SK-N-SH (cell line): ENCODE measurements at regions not wholly inside any gene's neighbourhood (a gene's known extent, or its start where the extent isn't known, plus 50 kb on each side); places are given as distances from the start of the nearest gene placed in this dataset.

Experiments used
- CTCF ChIA-PET: fragments of 300-600, 350-600 bp; formaldehyde crosslinking; extraction: SDS; loops from one replicate; lab custom pipeline; 2021; lab: Yijun Ruan, JAX
- POLR2A ChIA-PET: fragments of 350-600 bp; sonication (Branson Sonifier 250); formaldehyde crosslinking; extraction: SDS; loops from one replicate; lab custom pipeline; 2020; ENCODE audit warnings: antibody characterized with exemption, inconsistent platforms; lab: Yijun Ruan, JAX
- DNase-seq: peaks from one replicate; pipeline ENCODE4 v3.0.0; 2012
- H2AFZ ChIP-seq: fragments of 200-600 bp; sonication (generic); 2 replicates; pipeline ENCODE4 v1.8.1; 2016; ENCODE audit warnings: antibody characterized with exemption, mild to moderate bottlenecking, low read depth
- H3F3A ChIP-seq: fragments of 200-600 bp; sonication (generic); replicated peaks from 2 replicates; pipeline ENCODE3; 2016; ENCODE audit warnings: antibody characterized with exemption, mild to moderate bottlenecking; ENCODE audit not compliant: insufficient read depth
- H3K27ac ChIP-seq, 2 experiments: fragments of 200-500 bp in 1 of 2; fragments of 200-600 bp in 1 of 2; sonication (Bioruptor generic) in 1 of 2; sonication (generic), shearing (Covaris generic) in 1 of 2; 2 replicates each; pipeline versions ENCODE4 v1.5.1 to v1.6.1; 2014 to 2016; ENCODE audit warnings: low read depth in 2 of 2, inconsistent platforms in 1 of 2, low read length in 1 of 2, mild to moderate bottlenecking in 1 of 2, mixed read lengths in 1 of 2
- H3K27me3 ChIP-seq: fragments of 200-600 bp; sonication (generic), shearing (Covaris generic); 2 replicates; pipeline ENCODE4 v1.6.1; 2016; ENCODE audit warnings: mixed run types; ENCODE audit not compliant: insufficient read depth
- H3K36me3 ChIP-seq, 2 experiments: fragments of 200-500 bp in 1 of 2; fragments of 200-600 bp in 1 of 2; sonication (Bioruptor generic) in 1 of 2; sonication (generic) in 1 of 2; replicated peaks in 1 of 2; 2 replicates each; pipeline versions ENCODE3 to v1.5.1; 2014 to 2016; ENCODE audit warnings: low read length in 1 of 2, mild to moderate bottlenecking in 1 of 2; ENCODE audit not compliant: insufficient read depth in 2 of 2, control insufficient read depth in 1 of 2
- H3K4me1 ChIP-seq, 2 experiments: fragments of 200-500 bp in 1 of 2; fragments of 200-600 bp in 1 of 2; sonication (Bioruptor generic) in 1 of 2; sonication (generic), shearing (Covaris generic) in 1 of 2; 2 replicates each; pipeline versions ENCODE4 v1.5.1 to v1.6.1; 2014 to 2016; ENCODE audit warnings: low read depth in 1 of 2, low read length in 1 of 2, mixed run types in 1 of 2; ENCODE audit not compliant: insufficient read depth in 2 of 2, control insufficient read depth in 1 of 2
- H3K4me2 ChIP-seq: fragments of 200-600 bp; sonication (generic), shearing (Covaris generic); 2 replicates; pipeline ENCODE4 v1.6.1; 2017; ENCODE audit warnings: mixed run types
- H3K4me3 ChIP-seq, 2 experiments: fragments of 200-500 bp in 1 of 2; fragments of 200-600 bp in 1 of 2; sonication (Bioruptor generic) in 1 of 2; sonication (generic), shearing (Covaris generic) in 1 of 2; 2 replicates each; pipeline versions ENCODE4 v1.5.1 to v1.8.1; 2014 to 2016; ENCODE audit warnings: low read depth in 2 of 2, inconsistent platforms in 1 of 2, low read length in 1 of 2, mild to moderate bottlenecking in 1 of 2, mixed read lengths in 1 of 2, moderate library complexity in 1 of 2
- H3K79me2 ChIP-seq: fragments of 200-600 bp; sonication (generic); 2 replicates; pipeline ENCODE4 v1.8.1; 2017; ENCODE audit warnings: mild to moderate bottlenecking; ENCODE audit not compliant: insufficient read depth
- H3K9ac ChIP-seq: fragments of 200-600 bp; sonication (generic); 2 replicates; pipeline ENCODE4 v1.6.1; 2017; ENCODE audit warnings: mixed run types
- H3K9me2 ChIP-seq: fragments of 200-600 bp; sonication (generic); 2 replicates; pipeline ENCODE4 v1.6.1; 2017; ENCODE audit warnings: mixed run types
- H3K9me3 ChIP-seq: fragments of 200-600 bp; sonication (generic); 2 replicates; pipeline ENCODE4 v1.6.1; 2017; ENCODE audit warnings: mixed run types, mild to moderate bottlenecking, moderate library complexity
- H4K20me1 ChIP-seq: fragments of 200-600 bp; sonication (generic); 2 replicates; pipeline ENCODE4 v1.6.1; 2017; ENCODE audit warnings: mild to moderate bottlenecking, mixed run types; ENCODE audit not compliant: insufficient read depth
- MEF2A ChIP-seq: IDR thresholded peaks from 2 replicates; pipeline ENCODE4 v1.4.0; 2012; ENCODE audit warnings: low read depth, borderline replicate concordance
- RXRA ChIP-seq: IDR thresholded peaks from 2 replicates; pipeline ENCODE4 v1.4.0; 2012; ENCODE audit warnings: low read depth, mild to moderate bottlenecking, borderline replicate concordance
- SMC3 ChIP-seq: IDR thresholded peaks from 2 replicates; pipeline ENCODE4 v1.6.1; 2012; ENCODE audit warnings: low read depth, low read length, improper control_type of control experiment
- TAF1 ChIP-seq: IDR thresholded peaks from 2 replicates; pipeline ENCODE4 v1.6.1; 2012; ENCODE audit warnings: low read depth, mild to moderate bottlenecking, low read length, moderate library complexity, borderline replicate concordance
- USF2 ChIP-seq: fragments of 150-350 bp; IDR thresholded peaks from 2 replicates; pipeline ENCODE4 v1.6.1; 2017; ENCODE audit warnings: antibody characterized with exemption, low read length, low read depth, borderline replicate concordance
- WGBS: methylation state at CpG from one replicate; pipeline ENCODE4 v1.1.6; 2017; ENCODE audit warnings: low lambda C conversion rate; 5-methylcytosine and 5-hydroxymethylcytosine counted together
- TF ChIP-seq, protein P1 (sequence below): fragments of 150-350 bp; IDR thresholded peaks from 2 replicates; pipeline ENCODE4 v1.6.1; 2016; ENCODE audit warnings: mild to moderate bottlenecking, low read depth, low read length

DNA sequence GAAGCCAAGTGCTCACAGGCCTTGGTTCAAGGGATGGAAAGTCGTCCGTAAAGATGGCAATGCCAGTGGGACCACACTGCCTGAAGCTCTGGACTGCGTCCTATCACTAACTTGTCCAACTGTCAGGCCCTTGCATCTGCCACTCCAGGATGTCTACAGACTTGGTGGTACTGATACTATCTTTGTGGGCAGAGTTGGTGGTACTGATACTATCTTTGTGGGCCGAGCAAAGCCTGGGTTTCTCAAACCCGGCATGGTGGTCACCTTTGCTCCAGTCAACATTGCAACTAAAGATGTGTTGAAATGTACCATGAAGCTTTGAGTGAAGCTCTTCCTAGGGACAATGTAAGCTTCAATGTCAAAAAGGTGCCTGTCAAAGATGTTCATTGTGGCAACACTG lies 128.4 kb upstream of the SEL1L start:
- Histone ChIP-seq H3K36me3 (no peaks in the 10 kb centered on the region), H3K27me3 (no peaks in the 10 kb centered on the region), H4K20me1 (no peaks in the 10 kb centered on the region), H3K4me1 (no peaks in the 10 kb centered on the region), H3K4me2 (no peak overlapping the region), H3K27ac (no peak overlapping the region), H3K9me3 (no peaks in the 10 kb centered on the region), H3K9me2 (no peaks in the 10 kb centered on the region), H3K4me3 (no peak overlapping the region), H3K79me2 (no peaks in the 10 kb centered on the region), H3K9ac (no peak overlapping the region), H3F3A (no peaks in the 10 kb centered on the region), H2AFZ (no peak overlapping the region)
- no peak for TF ChIP-seq USF2
- TF ChIP-seq TAF1, result no peak
- POLR2A ChIA-PET, result interaction anchor here (0.6 kb wide), 1 partner anchor 1431 kb away, joined by 3 read pairs; no protein-coding TSS in a partner anchor
- WGBS, result 0% methylated on average over 5 of the region's 5 CpGs
- DNase-seq, result no peak
- CTCF ChIA-PET, result interaction anchor here (1.1 kb wide), 1 partner anchor 7 kb away, joined by 3 read pairs; no protein-coding TSS in a partner anchor

DNA sequence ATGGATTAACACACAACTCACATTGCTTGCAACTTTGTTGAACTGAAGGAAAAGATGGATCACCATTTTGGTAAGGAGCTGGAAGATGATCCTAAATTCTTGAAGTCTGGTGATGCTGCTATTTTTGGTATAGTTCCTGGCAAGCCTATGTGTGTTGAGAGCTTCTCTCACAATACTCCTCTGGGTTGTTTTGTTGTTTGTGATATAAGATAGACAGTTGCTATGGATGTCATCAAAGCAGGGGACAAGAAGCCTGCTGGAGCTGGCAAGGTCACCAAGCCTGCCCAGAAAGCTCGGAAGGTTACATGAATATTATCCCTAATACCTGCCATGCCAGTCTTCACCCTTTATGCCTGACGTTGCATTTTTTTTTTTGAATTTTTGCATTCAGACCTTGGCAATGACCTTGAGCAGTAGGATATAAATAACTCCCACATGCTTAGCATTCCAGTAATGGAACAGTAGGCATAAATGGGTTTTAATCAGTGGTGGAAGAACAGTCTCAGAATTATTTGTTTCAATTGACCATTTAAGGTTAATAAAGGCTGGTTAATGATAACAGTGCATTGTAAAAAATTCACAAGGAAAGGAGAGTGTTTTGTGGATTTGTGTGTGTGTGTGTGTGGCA lies 129.0 kb upstream of the SEL1L start:
- ChIA-PET POLR2A (no interaction called here), CTCF (no interaction called here)
- Histone ChIP-seq H3K36me3 (no peaks in the 10 kb centered on the region), H3K79me2 (no peaks in the 10 kb centered on the region), H3K27ac (no peak overlapping the region), H3F3A (no peaks in the 10 kb centered on the region), H3K4me2 (no peak overlapping the region), H3K4me3 (no peak overlapping the region), H2AFZ (no peak overlapping the region), H3K27me3 (no peaks in the 10 kb centered on the region), H4K20me1 (no peaks in the 10 kb centered on the region), H3K4me1 (no peaks in the 10 kb centered on the region), H3K9me2 (no peaks in the 10 kb centered on the region), H3K9ac (no peak overlapping the region), H3K9me3 (no peaks in the 10 kb centered on the region)
- TF ChIP-seq TAF1 (no peak), SMC3 (no peak), USF2 (no peak), MEF2A (no peak), RXRA (no peak)
- TF ChIP-seq, protein P1, sequence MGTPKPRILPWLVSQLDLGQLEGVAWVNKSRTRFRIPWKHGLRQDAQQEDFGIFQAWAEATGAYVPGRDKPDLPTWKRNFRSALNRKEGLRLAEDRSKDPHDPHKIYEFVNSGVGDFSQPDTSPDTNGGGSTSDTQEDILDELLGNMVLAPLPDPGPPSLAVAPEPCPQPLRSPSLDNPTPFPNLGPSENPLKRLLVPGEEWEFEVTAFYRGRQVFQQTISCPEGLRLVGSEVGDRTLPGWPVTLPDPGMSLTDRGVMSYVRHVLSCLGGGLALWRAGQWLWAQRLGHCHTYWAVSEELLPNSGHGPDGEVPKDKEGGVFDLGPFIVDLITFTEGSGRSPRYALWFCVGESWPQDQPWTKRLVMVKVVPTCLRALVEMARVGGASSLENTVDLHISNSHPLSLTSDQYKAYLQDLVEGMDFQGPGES, result no peak
- 2% methylated on average over 2 of the region's 2 CpGs for WGBS
- no peak for DNase-seq
